ENCODE measurements at regions not wholly inside any gene's neighbourhood (a gene's known extent, or its start where the extent isn't known, plus 50 kb on each side); places are given as distances from the start of the nearest gene placed in this dataset.

DNA sequence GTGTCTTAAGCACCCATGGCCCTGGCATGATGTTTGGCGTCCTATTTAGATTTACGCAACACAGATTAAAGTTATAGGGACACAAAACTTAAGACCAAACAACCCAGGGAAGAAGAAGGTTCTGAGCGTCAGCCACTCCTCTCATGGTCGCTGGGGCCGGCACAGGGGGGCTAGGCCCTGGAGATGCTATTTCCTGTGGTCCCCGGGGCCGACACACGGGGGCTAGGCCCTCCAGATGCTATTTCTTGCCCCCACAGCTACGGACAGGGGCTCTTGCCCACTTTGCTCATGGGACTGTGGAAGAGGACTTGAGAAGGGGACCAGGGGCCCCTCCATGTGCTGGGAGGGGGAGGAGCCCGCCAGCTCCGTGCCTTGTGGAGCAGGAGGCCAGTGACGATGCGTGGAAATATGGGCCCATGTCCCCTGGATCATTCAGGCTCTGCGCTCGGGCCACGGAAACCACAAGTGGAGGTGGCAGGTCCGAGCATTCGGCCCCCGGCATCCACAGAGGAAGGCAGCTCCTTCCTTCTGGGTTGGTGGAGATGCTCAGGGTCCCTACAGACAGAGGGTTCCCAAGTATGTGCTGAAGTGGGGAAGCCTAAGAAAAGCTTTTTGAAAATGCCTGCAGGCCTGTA is 711.1 kb downstream of the BRD1 start:
- TF ChIP-seq, protein P1, sequence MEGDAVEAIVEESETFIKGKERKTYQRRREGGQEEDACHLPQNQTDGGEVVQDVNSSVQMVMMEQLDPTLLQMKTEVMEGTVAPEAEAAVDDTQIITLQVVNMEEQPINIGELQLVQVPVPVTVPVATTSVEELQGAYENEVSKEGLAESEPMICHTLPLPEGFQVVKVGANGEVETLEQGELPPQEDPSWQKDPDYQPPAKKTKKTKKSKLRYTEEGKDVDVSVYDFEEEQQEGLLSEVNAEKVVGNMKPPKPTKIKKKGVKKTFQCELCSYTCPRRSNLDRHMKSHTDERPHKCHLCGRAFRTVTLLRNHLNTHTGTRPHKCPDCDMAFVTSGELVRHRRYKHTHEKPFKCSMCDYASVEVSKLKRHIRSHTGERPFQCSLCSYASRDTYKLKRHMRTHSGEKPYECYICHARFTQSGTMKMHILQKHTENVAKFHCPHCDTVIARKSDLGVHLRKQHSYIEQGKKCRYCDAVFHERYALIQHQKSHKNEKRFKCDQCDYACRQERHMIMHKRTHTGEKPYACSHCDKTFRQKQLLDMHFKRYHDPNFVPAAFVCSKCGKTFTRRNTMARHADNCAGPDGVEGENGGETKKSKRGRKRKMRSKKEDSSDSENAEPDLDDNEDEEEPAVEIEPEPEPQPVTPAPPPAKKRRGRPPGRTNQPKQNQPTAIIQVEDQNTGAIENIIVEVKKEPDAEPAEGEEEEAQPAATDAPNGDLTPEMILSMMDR (IDR thresholded peaks at IDR 0.05; ENCODE audit: insufficient read depth, low read length, poor library complexity, severe bottlenecking), result no peak
- no peaks in the 10 kb centered on the region for H3K27me3 ChIP-seq (replicated peaks; ENCODE audit: control insufficient read depth, insufficient read depth, low read length)

DNA sequence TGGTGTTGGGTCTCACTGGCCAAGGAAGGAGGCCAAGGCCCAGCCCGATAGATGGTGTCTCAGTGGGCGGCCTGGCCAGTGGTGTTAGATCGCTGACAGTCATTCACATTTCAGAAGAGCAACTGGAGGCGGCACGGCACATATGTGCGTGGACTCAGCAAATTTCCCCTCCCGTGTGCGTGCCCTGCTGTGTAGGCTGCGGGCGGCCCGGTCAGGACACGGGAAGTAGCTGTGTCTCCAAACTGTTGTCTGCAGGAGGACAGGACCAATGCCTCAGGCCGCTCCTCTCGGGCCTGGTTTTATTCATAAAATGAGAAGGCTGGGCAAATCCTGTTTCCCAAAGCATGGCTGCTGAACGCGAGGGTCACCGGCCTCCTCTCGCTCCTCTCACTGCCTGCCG is 711.7 kb downstream of the BRD1 start:
- Histone ChIP-seq H3K4me3 (replicated peaks; ENCODE audit: low read depth, low read length) (no peak overlapping the region), H3K27me3 (replicated peaks; ENCODE audit: control insufficient read depth, insufficient read depth, low read length) (no peaks in the 10 kb centered on the region), H3K36me3 (ENCODE audit: control insufficient read depth, insufficient read depth, low read length) (no peaks in the 10 kb centered on the region)
- no peak for DNase-seq (ENCODE audit: extremely low read depth, insufficient read length)
- TF ChIP-seq, protein P1 (IDR thresholded peaks at IDR 0.05; ENCODE audit: insufficient read depth, low read length, poor library complexity, severe bottlenecking), result no peak

More for the DNA sequence above, 711.1 kb downstream of the BRD1 start:
- no peak for DNase-seq (ENCODE audit: extremely low read depth, insufficient read length)
- H3K36me3 ChIP-seq (ENCODE audit: control insufficient read depth, insufficient read depth, low read length), result no peaks in the 10 kb centered on the region
- H3K4me3 ChIP-seq (replicated peaks; ENCODE audit: low read depth, low read length), result no peak overlapping the region

DNA sequence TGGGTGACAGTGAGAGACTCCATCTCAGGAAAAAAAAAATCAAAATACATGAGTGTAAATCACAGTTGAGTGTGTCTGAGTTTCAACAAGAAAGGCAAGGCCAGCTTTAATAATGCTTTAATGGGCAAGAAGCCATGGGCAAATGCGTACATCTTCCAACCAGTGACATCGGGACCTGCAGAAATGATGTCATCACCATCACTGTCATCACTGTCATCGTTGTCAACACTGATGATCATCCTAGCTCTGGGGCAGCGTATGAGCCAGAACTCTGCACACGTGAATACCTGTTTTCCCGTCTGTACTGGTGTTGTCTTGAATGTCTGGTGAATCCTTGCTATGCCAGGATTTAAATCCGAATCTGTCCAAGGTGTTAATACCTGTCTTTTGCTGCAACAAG is 712.5 kb downstream of the BRD1 start:
- TF ChIP-seq, protein P1 (IDR thresholded peaks at IDR 0.05; ENCODE audit: insufficient read depth, low read length, poor library complexity, severe bottlenecking), result no peak
- no peaks in the 10 kb centered on the region for H3K27me3 ChIP-seq (replicated peaks; ENCODE audit: control insufficient read depth, insufficient read depth, low read length)

DNA sequence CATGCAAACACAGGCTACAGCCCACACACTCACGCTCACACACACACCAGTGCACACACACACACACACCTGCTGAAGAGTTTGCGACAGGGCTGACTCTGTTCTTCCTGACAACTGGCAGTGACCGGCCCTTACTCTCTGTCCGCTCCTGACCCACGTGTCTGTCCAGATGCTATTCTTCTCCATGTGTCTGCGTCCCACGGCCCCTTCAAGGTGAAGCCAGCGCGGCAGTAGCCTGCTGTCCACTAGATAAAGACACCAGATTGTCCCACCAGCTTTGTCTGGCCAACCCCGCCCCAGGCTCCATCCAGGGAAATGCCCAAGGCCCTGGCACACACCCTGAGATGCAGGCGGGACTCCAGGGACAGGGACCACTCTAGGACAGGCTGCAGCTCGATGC is 713.9 kb downstream of the BRD1 start:
- Histone ChIP-seq H3K36me3 (ENCODE audit: control insufficient read depth, insufficient read depth, low read length) (no peaks in the 10 kb centered on the region), H3K27me3 (replicated peaks; ENCODE audit: control insufficient read depth, insufficient read depth, low read length) (no peaks in the 10 kb centered on the region), H3K4me3 (replicated peaks; ENCODE audit: low read depth, low read length) (no peak overlapping the region)
- TF ChIP-seq, protein P1 (IDR thresholded peaks at IDR 0.05; ENCODE audit: insufficient read depth, low read length, poor library complexity, severe bottlenecking), result no peak
- DNase-seq (ENCODE audit: extremely low read depth, insufficient read length), result no peak

More for the DNA sequence above, 712.5 kb downstream of the BRD1 start:
- Histone ChIP-seq H3K36me3 (ENCODE audit: control insufficient read depth, insufficient read depth, low read length) (no peaks in the 10 kb centered on the region), H3K4me3 (replicated peaks; ENCODE audit: low read depth, low read length) (no peak overlapping the region)
- no peak for DNase-seq (ENCODE audit: extremely low read depth, insufficient read length)

DNA sequence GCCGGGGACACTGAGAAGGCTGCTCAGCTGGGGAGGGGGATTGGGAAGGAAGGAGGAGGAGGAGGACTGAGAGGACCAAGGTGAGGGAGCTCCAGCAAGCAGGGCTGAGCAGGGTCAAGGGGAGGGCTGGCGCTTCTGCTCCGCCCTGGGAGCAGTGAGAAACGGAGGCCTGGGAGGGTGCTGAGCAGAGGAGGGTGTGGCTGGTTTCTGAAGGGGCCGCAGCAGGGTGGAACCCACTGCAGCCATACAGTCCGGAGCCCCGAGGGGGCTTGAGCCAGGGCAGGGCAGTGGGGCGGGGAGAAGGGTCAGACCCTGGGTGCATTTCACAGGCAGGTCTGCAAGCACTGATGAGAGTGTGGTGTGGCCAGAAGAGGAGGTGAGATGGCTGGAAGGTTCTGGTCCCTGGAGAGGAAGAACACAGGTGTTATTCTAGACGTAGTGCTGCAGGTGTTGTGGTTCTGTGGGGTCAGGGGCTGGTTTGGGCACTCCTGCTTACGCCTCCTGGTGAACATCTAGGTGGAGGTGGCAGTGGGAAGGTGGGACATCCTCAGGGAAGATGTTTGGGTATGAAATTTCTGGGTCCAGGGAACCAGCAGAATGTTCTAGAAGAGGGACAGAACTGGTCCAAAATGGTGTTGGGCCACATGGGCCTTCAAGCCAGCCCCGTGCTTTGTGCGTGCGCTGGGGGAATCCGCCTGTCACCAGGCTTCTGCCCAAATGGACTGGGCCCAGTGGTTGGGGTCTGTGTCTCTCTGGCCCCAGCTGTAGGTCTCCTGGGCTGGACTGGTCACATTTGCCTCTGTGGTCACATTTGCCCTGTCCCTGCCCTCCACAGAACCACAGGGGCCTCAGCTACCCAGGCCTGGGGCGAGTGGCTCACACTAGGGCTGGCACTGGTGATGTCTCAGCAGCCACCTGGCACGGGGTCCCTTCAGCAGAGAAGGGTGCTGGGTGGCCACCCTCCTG is 714.7 kb downstream of the BRD1 start:
- no peaks in the 10 kb centered on the region for H3K27me3 ChIP-seq (replicated peaks; ENCODE audit: control insufficient read depth, insufficient read depth, low read length)
- DNase-seq (ENCODE audit: extremely low read depth, insufficient read length), result no peak
- TF ChIP-seq, protein P1 (IDR thresholded peaks at IDR 0.05; ENCODE audit: insufficient read depth, low read length, poor library complexity, severe bottlenecking), result no peak
- no peak overlapping the region for H3K4me3 ChIP-seq (replicated peaks; ENCODE audit: low read depth, low read length)
- H3K36me3 ChIP-seq (ENCODE audit: control insufficient read depth, insufficient read depth, low read length), result no peaks in the 10 kb centered on the region
